Dedifferentiated amniotic fluid mesenchymal stem cell (primary cell): ENCODE measurements at regions not wholly inside any gene's neighbourhood (a gene's known extent, or its start where the extent isn't known, plus 50 kb on each side); places are given as distances from the start of the nearest gene placed in this dataset.
"Not testable (repeated sequence)": the region's sequence is repeated elsewhere in the genome, so short reads cannot be mapped to it uniquely, and the experiment has no call there.

ENCODE experiments used
- DNase-seq: peaks from one replicate; pipeline ENCODE4 v3.0.0-alpha.2; 2016; ENCODE audit errors: extremely low spot score

GRCh38 chr13:42398533-42398932, 126.6 kb downstream of the AKAP11 start:
- DNase-seq, result no peak

GRCh38 chr13:42400188-42400833, 128.4 kb downstream of the AKAP11 start:
- no peak for DNase-seq

- DNase-seq, result no peak
These were observed 129.4 kb downstream of the AKAP11 start for GRCh38 chr13:42401376-42401775.

- DNase-seq, result no peak
These were observed 133.9 kb downstream of the AKAP11 start for GRCh38 chr13:42405665-42406390.

- DNase-seq, result no peak
These were observed 137.1 kb downstream of the AKAP11 start for GRCh38 chr13:42409075-42409474.

GRCh38 chr13:42409551-42409950, 137.6 kb downstream of the AKAP11 start:
- DNase-seq, result no peak

- no peak for DNase-seq
These were observed 141.0 kb downstream of the AKAP11 start for GRCh38 chr13:42412812-42413483.

GRCh38 chr13:42413484-42413815, 141.5 kb downstream of the AKAP11 start:
- no peak for DNase-seq

GRCh38 chr13:42417626-42418025, 145.7 kb downstream of the AKAP11 start:
- DNase-seq, result no peak

GRCh38 chr13:42418184-42418583, 146.2 kb downstream of the AKAP11 start:
- no peak for DNase-seq

GRCh38 chr13:42420304-42420703, 148.4 kb downstream of the AKAP11 start:
- no peak for DNase-seq

- DNase-seq, result no peak
These were observed 150.7 kb downstream of the AKAP11 start for GRCh38 chr13:42422681-42423080.

GRCh38 chr13:42424182-42424581, 149.8 kb upstream of the TNFSF11 start:
- no peak for DNase-seq

GRCh38 chr13:42445354-42445753, 128.6 kb upstream of the TNFSF11 start:
- no peak for DNase-seq

GRCh38 chr13:42446597-42446996, 127.4 kb upstream of the TNFSF11 start:
- not testable (repeated sequence) for DNase-seq

GRCh38 chr13:42453091-42453645, 120.8 kb upstream of the TNFSF11 start:
- no peak for DNase-seq

GRCh38 chr13:42454749-42455148, 119.2 kb upstream of the TNFSF11 start:
- no peak for DNase-seq

GRCh38 chr13:42458193-42458592, 115.8 kb upstream of the TNFSF11 start:
- DNase-seq, result no peak

GRCh38 chr13:42466123-42466522, 107.8 kb upstream of the TNFSF11 start:
- no peak for DNase-seq

GRCh38 chr13:42466609-42467008, 107.3 kb upstream of the TNFSF11 start:
- DNase-seq, result no peak

GRCh38 chr13:42474954-42475353, 99.0 kb upstream of the TNFSF11 start:
- DNase-seq, result no peak

GRCh38 chr13:42477596-42478190, 96.3 kb upstream of the TNFSF11 start:
- no peak for DNase-seq
